COLO668 (cell line): ENCODE measurements at regions not wholly inside any gene's neighbourhood (a gene's known extent, or its start where the extent isn't known, plus 50 kb on each side); places are given as distances from the start of the nearest gene placed in this dataset.

Experiments used
- DNase-seq: peaks from one replicate; lab custom pipeline; 2025; ENCODE audit not compliant: unreplicated experiment; lab: John Stamatoyannopoulos, UW

DNA sequence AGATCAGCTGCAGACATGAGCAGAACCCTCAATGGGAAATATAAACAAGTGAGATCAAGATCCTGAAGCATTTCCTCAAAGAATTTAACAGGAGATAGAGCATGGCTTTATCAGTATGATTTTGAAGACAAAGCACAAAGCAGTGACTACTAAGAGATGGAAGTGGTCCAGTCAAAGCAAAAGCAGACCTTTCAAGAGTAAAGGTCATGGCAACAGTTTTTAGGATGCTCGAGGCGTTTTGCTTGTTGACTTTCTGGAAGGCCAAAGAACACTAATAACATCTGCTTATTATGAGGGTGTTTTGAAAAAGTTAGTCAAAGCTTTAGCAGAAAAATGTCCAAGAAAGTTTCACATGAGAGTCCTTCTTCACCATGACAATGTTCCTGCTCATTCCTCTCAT lies 128.5 kb downstream of the KCNE4 start:
- DNase-seq: no peak

GRCh38 chr2:223181561-223181960 lies 129.6 kb downstream of the KCNE4 start:
- no peak for DNase-seq

- no peak for DNase-seq
Measured at GRCh38 chr2:223182356-223182755, 130.4 kb downstream of the KCNE4 start.

- DNase-seq: no peak
Measured at GRCh38 chr2:223185638-223186037, 133.6 kb downstream of the KCNE4 start.

DNA sequence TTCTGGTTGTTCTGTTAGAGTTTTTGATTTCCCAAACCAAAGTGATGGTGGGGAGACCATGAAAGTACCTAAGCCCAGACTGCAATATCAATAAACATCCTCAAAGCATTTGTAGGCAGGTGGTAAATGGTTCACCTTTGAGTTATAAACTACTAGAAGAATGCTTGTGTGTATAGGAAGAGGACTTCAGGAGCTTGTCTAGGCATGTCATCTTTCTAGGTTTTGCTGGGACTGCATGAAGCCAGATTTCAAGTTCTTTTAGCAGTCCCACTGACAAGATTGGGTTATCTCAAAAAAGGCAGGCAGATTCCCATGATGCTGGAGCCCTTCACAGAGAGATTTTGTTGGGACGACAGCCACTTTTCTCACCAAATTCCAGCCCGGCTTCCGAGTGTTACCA lies 135.3 kb downstream of the KCNE4 start:
- DNase-seq: no peak

GRCh38 chr2:223190561-223191206 lies 138.7 kb downstream of the KCNE4 start:
- DNase-seq: peak; percentile 9

DNA sequence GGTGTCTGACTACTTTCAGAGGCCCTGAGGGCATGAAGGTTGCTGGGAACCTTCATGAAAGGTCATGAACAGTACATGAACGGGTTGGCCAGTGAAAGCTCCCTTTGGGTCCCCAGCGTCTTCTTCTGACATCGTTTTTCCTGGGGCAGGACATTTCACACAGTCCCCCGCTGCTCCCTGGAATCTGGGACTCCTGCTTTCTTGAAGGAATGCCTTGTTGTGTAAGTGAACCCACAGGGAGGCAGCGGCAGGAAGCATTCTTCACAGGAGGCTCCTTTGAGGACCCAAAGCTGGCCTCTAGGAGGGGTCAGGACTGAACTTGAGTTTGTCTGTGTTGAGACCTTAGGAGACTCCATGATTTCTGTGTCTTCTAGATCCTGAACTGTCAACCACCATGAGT lies 144.3 kb downstream of the KCNE4 start:
- no peak for DNase-seq

- DNase-seq: no peak
Measured at GRCh38 chr2:223197046-223197445, 145.1 kb downstream of the KCNE4 start.

DNA sequence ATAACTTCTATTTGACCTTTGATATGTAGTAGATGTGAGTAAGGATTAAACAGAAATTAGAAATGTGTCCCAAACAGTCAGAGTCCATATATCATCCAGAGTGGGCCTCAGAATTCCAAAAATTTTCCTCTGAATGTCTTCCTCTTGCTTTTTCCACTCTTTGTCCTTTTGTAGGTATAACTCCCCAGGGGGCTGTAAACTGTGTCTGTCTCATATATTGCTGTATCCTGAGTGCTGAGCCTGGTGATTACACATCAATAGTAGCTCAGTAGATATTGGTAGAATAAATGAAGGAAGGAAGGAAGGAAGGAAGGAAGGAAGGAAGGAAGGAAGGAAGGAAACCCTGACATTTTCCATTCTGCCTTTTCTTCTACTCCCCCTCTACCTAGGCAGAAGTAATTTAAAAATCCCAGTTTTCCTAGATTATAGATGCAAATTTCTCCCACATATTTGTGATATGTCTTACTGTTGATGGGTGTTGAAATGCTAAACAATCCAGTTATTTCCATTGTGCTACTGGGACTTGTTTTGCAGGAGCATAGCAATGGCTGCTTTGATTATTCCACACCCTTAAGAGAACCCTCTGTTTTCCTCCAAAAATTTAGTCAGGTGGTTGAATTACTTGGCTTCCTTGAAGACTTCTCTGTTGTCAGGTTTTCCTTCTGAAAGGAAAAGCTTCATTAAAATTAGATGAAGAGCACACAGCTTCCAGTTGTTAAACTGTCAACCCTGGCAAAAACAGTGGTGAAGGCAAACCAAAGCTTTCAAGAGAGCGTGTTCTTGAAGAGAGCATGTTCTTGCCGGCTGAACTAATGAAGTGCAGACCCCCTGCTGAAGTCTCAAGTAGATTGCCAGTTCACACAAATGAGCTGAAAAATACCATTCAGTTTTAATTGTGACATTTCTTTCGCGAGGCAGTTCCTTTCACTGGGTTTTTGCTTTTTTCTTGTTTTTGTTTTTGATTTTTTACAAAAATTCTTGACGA lies 147.8 kb downstream of the KCNE4 start:
- no peak for DNase-seq

DNA sequence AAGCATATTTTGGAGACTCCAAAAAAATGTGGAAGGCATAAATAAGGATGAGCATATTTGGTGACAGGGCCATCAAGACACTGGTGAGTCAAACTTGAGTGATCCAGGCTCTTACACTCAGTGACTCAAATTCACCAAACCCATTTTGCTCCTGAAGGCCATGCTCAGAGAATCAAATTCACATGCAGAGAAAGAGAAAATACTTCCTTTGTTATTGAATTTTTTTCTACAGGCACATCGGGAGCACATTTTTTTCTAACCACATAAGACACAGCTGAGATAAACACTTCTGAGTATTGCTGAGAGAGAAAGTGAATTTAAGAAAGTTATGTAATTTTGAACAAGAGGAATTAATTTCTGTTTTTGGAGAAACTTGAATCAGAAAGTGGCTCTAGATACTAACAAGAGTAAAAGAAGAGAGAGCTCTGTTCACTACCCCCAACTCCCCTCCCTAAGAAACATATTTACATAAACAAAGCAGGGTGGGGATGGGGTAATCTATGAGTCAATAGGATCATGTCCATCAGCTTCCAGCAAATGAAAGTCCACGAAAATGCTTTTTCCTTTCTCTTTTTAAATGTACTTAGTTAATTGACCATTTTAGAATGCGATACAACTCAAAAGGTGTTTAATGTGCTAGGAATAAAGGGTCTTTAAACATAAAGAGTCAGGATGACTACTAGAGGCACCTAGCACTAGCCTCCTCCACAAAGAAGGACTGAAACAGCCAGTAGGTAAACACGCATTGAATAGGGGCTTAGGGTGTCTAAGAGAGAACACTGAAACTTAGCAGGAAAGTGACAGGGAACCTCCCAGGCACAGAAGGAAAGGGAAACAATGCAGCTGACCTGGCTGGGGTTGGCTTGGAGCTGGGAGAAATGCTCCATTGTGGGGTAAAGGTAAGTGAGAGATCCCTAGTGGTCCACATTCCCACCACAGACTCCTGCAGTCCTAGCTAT lies 152.3 kb downstream of the KCNE4 start:
- no peak for DNase-seq

DNA sequence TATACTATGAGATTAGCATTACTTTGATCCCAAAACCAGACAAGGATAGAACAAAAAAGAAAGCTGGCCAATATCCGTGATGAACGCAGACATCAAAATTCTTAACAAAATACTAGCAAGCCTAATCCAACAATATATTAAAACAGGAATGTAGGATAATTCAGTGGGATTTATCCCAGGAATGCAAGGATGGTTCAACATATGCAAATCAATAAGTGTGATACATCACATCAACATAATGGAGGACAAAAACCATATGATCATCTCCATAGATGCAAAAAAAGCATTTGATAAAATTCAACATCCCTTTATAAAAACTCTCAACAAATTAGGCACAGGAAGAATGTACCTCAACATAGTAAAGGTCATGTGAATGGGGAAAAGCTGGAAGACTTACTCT lies 158.5 kb downstream of the KCNE4 start:
- no peak for DNase-seq

DNA sequence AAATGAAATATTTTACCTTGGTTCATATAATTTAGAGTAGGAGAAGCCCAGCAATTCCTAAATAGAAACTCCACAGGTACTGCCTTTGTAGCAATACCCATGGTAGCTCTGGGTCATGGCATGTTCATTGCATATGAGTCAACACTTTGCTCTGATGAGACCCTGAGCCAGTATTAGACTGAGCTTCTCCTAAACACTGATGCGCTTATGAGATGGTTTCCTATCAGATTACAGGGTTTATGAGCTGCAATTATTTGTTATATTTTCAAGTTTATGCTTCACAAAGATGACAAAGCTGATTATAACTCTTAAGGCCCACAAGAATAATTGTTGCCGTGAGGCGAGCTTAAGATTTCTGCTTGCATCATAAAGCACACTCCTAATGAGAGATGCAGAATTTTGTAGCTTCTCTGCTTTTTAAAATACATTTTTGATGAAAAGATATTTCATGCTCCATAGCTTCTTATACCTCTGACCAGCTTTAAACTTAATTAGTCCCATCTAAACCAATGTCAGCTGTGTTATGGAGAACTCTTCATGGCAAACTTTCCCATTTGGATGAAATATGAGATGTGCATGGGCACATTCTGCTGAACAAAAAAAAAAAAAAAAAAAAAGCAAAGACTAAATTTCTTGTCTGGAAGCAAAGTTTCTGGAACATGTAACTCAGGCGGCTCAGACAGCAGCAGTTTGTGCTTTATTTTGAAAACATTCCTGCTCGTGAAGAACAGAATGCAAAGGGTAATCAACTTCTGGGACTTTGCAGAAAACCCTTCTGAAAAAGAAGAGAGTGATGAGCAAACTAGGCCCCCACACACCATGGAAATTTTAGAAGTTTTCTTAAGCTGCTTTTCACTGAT lies 162.6 kb downstream of the KCNE4 start:
- DNase-seq: no peak

DNA sequence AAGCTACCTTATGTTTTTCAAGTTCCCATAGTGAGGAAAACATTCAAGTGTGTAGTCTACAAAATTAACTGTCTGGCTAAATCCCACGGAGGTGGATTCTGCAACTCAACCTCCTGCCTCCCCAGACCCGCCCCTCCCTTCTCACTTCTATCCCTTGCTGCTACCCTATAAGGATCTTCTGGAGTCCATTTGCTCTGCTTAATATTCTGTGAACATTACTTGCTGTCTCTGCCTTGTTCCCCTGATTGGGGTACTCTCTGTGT lies 163.2 kb downstream of the KCNE4 start:
- DNase-seq: no peak

GRCh38 chr2:223217373-223217772 lies 165.4 kb downstream of the KCNE4 start:
- no peak for DNase-seq

DNA sequence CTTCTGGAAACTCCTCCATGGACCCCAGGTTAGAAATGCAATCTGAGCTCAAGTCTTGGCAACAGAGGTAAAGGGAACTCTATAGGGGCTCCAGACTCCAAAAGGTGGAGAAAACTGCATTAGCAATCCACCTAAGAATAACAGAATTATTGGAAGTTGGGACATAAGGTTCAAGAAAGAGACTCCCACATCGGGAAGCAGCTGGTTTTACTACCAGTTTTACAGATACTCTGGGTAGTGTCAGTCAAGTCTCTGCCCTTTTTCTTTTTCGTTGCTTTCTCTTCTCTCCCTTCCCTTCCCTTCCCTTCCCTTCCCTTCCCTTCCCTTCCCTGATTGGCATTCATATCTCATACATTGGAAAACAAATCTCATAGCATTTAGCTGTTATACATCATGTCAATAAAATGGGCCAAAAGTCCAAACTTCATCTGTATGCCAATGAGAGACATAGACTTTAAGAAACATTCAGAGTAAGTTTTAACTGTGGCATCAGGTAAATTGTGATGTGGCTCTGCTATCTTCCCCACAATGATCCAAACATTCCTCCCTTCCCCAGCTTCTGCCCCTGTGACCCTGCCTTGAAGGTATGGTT lies 166.7 kb downstream of the KCNE4 start:
- no peak for DNase-seq

DNA sequence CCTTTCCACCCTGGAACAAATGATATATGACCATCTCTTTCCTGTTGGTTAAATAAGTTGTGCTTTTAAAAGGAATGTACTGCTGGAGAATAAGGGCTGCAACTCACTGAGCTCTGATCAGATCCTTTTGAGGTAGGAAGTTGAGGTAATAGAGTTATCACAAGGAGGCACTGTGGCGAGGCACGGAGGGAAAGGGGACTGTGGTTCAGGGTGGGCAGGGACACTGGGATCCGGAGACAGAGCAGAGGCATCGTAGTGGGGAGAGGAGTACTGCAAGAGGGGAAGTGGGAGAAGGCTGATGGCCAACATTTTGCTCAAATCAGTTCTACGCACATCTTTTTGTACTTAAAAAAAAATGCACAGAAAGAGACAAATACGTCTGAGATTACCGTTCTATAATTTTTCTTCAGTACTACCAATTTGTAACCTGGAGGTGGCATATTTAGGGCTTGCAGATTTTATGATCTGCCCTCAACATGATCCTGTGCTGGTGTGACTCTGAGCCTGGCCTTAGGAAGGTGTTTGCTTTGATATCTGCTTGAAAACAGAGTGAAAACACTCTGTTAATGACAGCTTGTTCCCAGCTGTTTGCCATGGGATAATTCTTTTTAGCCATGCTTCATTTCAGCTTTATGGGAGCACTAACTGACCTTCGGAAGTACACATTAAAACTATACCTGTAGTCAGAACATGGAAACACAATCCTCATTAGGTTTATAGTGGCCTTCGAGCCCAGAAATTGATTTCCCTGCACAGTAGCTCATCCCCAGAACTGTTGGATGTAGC lies 168.1 kb downstream of the KCNE4 start:
- no peak for DNase-seq

DNA sequence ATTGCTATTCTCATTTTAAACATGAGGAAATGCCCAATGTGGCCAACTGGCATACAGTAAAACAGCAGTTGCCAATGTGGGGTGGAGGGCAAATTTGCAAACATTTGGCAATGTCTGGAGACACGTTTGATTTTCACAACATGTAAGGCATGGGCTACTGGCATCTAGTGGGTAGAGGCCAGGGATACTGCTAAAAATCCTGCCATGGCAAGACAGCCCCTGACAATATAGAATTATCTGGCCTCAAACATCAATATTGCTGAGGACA lies 168.6 kb downstream of the KCNE4 start:
- DNase-seq: no peak

DNA sequence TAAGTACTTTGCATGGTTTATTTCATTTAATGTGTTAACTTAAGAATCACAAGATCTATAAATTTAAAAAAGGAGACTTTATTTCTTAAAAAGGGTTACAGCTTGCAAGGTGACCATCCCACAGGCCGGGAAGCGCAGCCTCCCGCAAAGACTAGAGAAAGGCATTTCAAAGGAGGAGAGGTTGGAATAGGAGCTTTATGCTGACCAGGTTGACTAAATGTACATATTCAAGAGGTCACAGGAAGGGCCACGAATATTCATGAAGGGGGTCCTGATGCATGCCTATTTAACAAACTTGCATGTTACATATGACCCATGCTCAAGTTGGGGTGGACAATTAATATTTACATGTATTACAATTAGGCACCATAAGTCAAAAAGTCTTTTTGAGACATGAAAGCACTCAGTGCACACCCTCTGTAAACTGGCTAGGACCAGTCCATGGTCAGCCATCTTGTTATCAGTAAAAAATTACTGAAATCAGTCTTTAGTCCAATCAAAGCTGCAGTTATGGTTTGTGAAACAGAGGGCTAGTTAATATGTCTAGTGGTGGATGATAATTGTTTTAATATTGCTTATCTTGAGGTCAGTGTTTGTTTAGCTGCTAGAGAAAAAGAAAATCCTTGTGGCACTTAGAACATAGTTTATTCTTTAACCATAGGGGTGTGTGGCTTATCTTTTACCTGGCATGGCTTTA lies 169.3 kb downstream of the KCNE4 start:
- no peak for DNase-seq

DNA sequence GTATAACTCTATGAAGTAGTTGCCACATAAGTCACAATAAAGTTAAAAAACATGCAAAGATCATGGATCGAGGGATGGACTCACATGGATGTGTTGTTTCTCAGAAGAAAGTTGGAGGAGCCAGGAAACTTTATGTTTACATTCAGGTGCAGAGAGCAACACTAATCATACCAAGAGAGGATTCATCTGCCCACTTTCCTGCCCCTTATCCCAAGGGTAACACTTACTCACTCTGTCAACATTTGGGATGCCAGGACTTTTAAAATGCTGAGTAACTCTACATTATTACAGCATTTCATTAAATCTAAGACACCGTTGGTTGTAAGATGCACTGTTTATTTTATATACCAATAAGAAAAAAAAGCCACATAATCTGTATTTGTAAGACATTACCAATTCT lies 170.4 kb downstream of the KCNE4 start:
- DNase-seq: no peak
